ENCODE measurements at regions not wholly inside any gene's neighbourhood (a gene's known extent, or its start where the extent isn't known, plus 50 kb on each side); places are given as distances from the start of the nearest gene placed in this dataset.

DNA sequence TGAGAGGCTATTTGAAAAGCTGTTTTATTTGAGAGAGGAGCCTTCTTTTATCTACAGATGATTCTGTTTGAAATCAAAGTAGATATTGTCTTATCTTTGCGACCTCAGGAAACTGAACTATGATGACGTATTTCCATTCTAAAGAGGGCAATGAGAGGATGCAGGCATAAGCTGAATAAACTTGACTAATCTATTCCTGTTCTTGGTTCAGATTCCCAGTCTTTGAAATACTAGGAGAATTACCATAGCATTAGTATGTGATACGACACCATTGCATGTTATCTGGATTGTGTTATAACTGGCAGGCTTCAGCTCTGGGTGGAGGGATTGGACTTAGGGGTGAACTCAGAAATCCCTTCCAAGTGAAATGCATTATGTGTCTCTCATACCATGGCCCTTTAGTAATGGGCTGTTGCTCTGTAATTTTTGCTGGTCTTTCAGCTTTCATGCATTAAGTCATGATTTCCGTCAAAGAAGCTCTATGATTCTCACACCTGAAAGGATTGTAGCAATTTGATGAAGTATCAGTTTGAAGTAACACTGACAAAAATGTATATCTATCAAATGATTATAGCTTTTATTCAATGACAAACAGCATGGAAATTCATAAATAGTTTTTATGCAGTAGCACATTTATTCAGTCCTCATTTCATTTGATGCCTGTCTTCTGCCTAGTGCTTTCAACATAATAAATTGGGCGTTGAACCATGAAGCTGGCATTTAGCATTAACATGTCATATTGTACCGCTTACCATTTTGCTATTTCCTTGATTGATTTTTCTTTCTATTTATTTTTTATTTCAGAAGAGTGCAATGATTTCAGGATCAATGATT is 138.4 kb upstream of the SPACA1 start:
- DNase-seq (ENCODE audit: low spot score), result no peak

DNA sequence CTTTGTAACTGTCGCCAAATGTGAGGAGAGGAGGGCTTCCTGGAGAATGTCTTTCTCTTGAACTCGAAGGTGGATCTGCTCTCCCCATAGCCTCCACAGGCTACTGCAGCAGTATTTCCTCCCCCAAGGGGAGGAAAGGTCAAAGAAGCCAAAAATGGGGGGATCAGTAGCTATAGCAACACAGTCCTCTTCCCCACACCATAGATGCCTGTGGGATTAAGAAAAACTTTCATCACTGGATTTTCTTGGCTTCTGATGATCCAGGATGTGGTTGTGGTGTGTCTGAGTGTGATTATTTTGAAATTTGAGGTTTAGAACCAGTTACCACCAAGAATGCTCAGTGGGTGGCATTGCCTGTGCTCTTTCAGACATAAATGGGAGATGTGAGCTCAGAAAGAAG is 140.1 kb upstream of the SPACA1 start:
- DNase-seq (ENCODE audit: low spot score), result peak; percentile 63

DNA sequence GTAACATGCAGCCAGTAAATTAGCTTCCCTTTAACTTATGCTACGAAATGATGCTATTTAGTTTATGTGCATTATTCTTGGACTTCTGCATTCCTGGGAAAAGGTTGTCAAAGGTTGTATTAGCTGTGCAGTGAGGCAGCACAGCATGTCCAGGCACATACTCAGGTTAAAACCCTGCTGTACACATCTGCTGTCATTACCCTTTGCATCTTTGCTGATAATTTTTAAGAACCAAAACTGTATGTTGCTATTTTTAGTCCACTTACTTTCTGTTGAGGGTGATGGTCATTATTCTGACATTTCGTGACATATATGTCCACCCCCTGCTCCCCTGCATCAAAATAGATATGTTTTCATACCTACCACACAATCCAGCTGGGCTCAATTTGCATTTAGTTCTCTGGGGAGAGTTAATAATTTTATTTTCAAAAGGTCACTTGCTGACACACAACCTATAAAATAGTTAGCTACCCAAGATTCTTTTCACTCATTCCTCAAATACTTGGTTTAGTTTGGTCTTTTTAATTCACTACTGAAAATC is 142.5 kb upstream of the SPACA1 start:
- DNase-seq (ENCODE audit: low spot score), result no peak

DNA sequence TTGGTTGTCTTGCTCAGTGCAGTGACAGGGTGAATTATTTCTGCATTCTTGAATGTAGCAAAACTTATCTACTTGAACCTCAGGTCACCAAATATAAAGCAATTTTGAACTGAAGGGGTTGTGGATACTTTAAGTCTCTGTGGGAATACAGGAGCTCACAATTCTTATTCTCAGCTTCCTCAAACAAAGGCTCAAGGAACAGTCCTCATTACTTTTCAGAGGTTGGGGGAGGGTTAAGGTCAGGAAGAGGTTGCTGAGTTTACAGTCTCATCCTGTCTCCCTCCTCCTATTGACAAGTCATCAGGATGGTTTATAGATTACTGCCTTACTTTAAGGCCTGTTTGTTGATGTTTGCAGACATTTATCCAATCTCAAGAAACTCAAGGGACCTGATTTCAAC is 143.6 kb upstream of the SPACA1 start:
- no peak for DNase-seq (ENCODE audit: low spot score)

DNA sequence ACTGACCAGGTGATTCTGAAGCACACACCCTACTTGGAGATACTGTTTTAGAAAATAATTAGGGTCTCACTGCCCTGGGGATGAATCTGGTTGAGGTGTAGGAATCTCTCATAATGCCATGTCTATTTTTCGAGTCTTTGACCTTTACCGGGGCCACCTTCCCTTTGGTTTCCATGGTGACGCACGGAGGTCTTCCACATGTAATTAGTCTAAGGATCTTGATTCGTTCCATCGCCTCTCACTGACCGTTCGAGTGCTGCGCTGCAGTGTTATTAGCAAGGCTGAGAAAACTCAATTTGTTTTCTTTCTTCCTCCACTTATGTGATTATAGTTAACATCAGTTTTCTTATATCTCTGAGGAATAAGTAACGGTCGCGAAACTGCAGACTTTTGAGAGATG is 144.3 kb upstream of the SPACA1 start:
- no peak for DNase-seq (ENCODE audit: low spot score)

DNA sequence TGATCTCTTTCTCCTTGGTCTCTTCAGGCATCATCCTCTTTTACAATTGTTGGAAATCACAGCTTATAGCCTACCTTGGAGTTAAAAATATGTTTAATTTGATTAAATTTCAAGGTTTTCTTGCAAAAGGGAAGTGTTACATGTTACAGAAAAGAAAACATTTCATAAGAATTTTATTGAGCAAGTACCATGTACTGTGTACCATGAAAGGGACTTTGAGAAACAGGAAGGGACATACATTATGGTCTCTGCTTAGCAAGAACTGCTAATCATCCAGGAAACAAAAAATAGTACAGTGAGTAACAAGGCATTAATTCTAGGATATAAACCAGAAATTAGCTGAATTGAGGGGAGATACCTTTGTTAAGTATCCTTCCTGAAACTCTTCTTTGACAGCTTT is 145.3 kb upstream of the SPACA1 start:
- DNase-seq (ENCODE audit: low spot score), result no peak

DNA sequence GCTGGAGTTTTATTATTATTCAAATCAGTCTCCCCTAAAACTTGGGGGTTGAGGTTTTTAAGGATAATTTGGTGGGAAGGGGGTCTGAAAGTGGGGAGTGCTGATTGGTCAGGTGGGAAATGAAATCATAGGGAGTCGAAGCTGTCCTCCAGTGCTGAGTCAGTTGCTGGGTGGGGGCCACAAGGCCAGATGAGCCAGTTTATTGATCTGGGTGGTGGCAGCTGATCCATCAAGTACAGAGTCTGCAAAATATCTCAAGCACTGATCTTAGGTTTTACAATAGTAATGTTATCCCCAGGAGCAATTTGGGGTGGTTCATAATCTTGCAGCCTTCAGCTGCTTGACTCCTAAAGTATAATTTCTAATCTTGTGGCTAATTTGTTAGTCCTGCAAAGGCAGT is 146.0 kb upstream of the SPACA1 start:
- no peak for DNase-seq (ENCODE audit: low spot score)

DNA sequence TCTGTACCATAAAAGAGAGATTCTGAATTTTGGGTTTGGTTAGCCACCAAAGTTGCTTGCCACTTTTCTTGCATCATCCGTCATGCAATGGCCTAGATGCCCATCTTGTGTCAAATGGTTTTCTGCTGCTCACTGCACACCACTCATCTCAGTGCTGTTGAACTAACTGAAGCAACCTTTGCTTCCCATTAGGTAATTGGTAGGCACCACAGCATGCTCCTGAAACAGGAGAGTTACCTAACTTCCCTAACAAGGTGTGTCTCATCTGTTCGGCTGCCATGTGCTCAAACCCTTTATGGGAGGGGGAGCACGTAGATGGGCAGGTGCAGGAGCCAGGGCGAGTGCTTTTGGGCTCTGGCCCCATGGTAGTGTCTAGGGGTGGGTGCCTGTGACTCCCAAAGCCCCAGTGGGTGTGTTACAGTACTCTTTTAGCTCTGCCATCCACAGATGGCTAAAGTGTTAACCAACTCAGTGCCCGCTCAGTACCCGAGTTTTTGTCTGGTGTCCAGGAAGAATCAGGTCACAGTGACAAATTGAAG is 147.4 kb upstream of the SPACA1 start:
- DNase-seq (ENCODE audit: low spot score), result no peak

DNA sequence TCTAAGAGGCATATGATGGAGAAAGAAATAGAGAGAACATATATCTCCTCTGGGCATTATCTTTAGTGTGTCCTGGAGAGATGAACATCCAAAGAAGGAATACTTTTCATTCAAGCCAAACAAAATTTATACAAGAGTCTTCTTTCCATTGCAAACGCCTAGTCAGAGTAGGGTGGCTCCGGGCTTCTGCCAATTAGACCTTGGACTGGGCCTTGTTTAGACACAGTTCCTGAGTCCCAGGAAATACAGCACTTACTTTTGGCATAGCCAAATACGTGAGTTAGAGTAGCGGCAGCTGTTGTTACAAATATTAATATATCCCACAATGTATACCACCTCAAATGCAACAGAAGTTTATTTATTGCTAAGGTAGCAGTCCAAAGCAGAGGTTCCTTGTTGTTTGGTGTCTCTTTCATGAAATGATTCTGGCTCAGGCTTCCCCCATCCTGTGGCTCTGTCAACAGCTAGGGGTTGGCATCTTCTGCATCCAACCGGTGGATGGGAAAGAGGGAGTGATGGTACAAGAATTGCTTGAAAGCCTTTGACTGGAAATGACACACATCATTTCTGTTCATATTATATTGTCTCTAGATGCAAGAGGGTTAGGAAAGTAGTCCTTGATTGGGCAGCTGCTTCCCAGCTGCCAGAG is 148.0 kb upstream of the SPACA1 start:
- DNase-seq (ENCODE audit: low spot score), result no peak

DNA sequence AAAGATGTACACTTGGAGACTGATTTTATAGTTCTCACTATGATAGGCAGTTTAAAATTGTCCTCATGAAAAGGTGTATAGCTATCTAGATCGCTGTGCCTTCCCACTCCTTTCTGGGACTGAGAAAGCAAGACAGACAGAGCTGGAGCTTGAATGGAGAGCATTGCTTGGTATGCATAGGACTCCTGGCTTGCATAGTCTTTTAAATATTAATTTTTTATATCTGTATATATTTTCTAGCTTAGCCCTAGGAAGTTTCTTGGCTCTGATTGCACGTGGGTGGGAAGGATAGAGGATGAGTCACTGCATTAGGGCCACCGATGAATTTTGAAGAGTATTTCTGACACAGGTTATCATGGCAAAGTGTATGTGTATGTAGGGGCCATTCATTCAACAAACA is 150.0 kb upstream of the SPACA1 start:
- DNase-seq (ENCODE audit: low spot score), result no peak

DNA sequence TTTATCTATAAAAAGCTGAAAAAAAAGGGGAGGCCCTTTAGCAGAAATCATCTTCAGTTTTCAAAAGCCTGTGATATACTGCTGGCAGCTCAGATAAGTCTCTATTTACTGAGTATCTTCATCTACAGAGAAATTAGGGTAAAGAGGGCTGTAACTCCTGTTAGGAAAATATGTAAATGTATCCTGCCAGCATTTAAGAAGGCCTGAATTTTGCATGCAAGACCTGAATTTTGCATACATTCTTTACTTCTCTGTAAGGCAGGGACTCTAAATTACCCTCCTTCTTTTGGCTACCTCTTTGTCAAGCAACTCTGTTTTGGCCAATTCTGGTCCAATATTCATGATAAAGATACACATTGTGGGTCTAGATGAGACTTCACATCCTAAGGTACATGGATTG is 150.6 kb upstream of the SPACA1 start:
- no peak for DNase-seq (ENCODE audit: low spot score)

DNA sequence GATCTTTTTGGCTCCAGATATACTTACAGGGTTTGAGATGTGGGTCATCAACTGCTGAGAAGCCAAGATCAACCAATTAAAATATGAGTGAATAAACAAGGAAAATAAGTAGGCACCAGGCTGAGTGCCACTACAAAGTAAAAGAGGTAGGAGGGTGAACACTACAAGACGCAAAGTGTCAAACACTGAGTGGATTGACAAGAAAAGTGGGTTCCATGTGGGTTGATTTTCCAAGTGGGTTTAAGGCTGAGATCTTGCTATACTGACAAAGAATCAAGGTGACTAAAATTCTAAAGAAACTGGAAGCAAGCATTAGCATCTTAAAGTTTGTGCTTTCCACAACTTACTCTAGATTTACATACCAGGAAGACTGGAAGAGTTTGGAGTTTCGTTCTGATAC is 160.4 kb upstream of the SPACA1 start:
- DNase-seq (ENCODE audit: low spot score), result no peak

DNA sequence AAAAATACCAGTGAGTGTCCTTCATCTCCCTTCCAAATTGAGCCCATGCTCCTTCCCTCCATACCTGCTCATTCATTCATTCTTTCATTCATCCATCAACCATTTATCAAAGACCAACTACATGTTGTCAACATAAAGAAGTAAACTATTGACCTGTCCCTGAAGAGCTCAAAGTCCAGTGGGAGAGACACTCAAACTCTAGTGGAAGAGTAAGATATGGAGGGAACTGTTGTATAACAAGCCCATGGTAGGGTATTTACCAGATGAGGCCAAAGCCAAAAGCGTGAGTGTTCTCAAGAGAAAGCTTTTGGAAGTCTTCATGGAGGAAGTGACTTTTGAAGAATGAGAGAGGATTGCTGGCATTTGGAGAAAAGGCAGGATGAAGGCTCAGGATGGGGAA is 163.4 kb upstream of the SPACA1 start:
- no peak for DNase-seq (ENCODE audit: low spot score)

DNA sequence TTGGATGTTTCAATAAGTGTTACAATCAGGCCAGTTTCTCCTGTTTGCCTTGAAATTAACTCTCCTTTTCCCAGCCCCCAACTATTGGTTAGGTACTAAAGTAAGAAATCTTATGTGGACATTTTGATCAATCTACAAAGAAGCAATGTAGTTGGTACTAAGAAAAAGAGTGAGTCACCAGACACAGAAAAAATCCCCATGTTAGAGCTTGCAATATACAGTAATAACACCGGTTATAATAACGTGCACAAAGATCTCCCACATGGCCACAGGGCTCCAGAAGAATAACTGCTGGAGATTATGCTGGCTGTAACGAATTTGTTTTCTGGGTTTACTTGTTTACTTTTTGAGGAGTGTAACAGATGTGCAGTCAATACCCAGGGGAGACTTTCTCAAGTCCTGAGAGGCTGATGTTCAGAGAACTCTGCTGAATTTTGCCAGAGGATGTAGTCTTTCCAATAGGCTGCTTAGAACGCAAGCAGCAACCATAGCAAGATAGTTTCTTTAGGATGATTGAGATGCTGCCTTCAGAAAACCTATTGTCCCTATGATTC is 166.2 kb upstream of the SPACA1 start:
- DNase-seq (ENCODE audit: low spot score), result no peak

DNA sequence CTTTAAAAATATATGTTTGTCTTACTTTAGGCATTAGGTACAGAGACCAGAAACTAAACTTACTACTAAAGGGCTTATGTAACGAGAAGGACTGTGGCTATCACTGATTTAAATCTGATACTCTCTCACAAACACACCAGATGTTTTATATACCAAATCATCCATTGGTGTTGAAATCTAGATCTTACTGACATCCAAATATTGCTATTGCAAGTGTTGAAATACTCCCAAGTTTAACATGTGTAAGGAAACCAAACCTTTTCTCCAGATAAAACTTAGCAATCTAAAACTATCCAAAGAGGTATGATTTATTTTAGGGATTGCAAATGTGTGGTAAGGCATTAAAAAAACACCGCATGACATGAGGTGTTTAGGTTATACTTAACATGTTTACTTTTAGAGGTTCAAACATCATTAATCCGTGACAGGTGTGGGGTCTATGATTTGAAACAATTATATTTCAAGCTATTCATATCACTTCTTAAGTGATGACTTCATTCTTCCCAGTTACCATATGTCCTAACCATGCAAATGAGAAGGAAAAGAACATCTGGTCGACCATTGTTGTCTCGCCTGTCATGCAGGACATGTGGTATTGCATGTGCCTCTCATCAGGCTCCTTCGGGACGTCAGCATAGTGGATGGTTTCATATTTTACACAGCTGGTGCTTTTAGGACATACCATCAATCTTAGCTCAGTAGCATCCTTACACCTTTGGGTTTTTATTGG is 168.3 kb upstream of the SPACA1 start:
- no peak for DNase-seq (ENCODE audit: low spot score)

DNA sequence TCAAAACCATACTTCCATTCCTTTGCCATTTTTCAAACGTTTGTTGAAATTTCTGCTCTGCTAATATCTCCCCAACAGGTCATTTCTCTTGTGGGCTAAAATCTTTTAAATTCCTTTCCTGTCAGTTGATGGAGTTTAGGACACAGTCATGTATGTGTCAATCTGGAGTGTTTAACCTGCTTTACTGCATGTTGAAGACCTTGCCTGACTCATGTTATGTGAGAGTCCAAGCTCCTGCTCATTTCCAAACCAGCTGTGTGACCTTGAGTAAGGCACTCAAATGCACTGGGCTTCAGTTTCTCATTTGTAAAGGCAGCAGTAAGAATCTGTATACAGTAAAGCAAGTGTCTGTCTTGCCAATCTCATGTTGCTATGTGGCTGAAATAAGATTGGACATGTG is 171.9 kb upstream of the SPACA1 start:
- DNase-seq (ENCODE audit: low spot score), result no peak

DNA sequence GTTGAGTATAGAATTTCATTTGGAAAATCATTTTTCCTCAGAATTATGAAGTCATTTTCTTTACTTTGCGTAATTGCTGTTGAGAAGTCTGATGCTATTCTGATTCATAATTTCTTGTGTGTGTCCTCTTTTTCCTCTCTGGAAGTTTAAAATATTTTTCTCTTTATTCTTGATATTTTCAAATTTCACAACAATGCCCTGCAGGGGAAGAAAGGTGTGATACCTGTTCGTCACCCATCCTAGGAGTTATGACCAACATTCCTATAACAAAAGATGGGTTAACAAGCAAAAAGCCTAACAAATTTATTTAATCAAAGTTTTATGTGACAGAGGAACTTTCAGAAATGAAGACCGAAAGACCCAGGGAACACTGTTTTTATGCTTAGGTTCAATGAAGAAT is 171.5 kb upstream of the AKIRIN2 start:
- no peak for DNase-seq (ENCODE audit: low spot score)

DNA sequence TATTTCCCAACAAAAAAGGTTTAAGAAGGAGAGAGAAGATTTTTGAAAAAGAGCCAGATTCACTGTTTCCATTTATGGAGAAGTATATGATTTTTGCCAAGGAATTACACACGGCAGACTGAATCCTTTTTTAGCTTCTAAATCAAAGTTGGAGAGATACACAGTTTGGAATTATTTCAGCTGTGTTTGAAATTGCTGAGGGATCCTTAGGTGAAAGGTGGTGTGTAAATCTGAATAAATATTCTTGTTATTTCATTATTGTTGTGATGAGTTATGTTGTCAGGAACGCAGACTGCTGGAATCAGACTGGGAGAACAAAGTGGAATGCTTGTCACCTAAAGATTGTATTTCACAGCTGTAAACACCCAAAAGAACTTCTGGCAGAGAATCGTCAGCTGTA is 168.5 kb upstream of the AKIRIN2 start:
- no peak for DNase-seq (ENCODE audit: low spot score)

DNA sequence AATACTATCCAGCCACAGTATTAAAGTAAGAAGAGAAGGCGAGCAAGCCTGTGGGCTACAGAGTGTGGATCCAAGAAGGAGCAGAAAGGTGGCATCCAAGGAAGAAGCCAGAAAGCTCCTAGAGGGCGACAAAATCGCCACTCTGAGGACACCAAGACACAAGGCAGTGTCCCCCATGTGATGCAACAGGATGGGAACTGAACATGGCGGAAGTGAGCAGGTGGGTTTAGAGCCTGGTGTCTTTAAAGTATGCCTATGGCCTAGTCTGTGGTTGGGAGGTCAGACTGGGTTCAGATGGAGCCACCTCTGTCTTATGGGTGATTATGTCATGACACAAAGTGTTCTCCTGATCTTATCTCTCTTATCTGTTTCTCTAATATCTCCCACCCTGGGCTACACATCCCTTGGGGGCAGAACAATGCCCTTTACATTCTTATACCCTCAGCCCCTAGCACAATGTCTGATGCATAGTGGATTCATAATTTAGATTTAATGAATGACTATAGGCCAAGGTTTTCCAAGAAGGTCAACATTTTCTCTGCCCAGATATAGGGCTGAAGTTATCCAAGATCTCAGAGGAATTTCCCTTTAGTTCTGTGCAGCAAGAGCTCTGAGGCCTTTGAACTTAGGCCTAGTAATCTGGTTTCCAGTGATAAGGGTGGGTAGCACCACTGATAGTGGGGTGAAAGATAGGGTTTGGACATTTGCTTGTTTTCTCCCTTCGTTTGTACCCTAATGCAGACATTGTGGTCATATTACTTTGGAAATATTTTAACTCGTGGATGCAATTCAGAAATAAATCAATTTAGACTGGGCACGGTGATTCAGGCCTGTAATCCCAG is 167.3 kb upstream of the AKIRIN2 start:
- no peak for DNase-seq (ENCODE audit: low spot score)

DNA sequence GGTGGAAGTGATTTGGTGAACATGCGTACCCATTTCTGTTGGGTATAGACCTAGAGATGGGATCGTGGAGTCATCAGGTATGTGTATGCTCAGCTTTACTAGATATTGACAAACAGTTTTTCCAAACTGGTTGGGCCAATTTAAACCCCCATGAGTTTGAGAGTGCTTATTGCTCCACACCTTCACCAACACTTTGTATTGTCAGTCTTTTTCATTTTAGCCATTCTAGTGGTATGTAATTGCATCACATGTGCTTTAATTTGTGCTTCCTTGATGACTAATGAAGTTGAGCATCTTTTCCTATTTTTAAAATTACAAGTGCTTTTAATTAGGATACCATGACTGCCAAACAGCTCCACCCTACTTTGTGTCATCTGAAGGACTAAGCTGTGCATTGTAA is 158.9 kb upstream of the AKIRIN2 start:
- DNase-seq (ENCODE audit: low spot score), result no peak

DNA sequence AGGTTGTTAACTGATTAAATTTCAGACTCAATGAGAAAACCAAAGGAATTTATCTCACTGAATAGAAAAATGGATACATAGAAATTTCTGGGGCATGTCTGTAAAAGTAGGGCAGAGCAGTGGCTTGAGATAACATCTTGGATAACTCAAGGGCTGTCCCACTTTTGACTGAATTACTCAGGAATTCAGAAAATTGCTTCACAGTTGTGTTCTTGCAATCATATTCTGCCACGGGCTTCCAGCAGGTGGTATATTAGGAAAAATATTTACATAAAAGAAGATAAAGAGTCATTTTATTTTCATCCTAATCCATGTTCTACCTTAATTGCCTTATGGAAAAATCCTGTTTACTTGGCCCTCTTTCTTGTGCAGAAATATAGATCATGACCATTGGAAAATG is 156.4 kb upstream of the AKIRIN2 start:
- no peak for DNase-seq (ENCODE audit: low spot score)

Data from A172 (cell line).